DMS53 treated with DMSO at 0.1 percent for 48 hours (cell line): ENCODE measurements at regions not wholly inside any gene's neighbourhood (a gene's known extent, or its start where the extent isn't known, plus 50 kb on each side); places are given as distances from the start of the nearest gene placed in this dataset.
A peak's percentile ranks its signal among the peaks of the same experiment; 100 is the strongest.
"Not testable (repeated sequence)": the region's sequence is repeated elsewhere in the genome, so short reads cannot be mapped to it uniquely, and the experiment has no call there.

ENCODE experiments used
- DNase-seq: peaks from one replicate; lab custom pipeline; 2025; ENCODE audit not compliant: unreplicated experiment; lab: John Stamatoyannopoulos, UW

- DNase-seq: no peak
Observed at GRCh38 chr5:145660897-145661640, 174.1 kb downstream of the PRELID2 start.

GRCh38 chr5:145658435-145658834, 176.7 kb downstream of the PRELID2 start:
- DNase-seq: no peak

DNA sequence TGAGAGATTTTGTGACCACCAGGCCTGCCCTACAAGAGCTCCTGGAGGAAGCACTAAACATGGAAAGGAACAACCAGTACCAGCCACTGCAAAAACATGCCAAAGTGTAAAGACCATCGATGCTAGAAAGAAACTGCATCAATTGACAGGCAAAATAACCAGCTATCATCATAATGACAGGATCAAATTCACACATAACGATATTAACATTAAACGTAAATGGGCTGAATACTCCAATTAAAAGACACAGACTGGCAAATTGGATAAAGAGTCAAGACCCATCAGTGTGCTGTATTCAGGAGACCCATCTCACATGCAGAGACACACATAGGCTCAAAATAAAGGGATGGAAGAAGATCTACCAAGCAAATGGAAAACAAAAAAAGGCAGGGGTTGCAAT, 182.4 kb downstream of the PRELID2 start:
- DNase-seq: not testable (repeated sequence)

DNA sequence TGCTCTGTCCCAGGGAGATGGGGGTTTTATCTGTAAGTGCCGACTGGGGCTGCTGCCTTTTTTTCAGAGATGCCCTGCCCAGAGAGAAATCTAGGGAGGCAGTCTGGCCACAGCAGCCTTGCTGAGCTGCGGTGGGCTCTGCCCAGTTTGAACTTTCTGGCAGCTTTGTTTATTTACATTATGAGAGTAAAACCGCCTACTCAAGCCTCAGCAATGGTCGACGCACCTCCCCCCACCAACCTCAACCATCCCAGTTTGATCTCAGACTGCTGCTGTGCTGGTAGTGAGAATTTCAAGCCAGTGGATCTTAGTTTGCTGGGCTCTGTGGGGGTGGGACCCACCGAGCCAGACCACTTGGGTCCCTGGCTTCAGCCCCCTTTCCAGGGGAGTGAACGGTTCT, 188.0 kb downstream of the PRELID2 start:
- not testable (repeated sequence) for DNase-seq

DNA sequence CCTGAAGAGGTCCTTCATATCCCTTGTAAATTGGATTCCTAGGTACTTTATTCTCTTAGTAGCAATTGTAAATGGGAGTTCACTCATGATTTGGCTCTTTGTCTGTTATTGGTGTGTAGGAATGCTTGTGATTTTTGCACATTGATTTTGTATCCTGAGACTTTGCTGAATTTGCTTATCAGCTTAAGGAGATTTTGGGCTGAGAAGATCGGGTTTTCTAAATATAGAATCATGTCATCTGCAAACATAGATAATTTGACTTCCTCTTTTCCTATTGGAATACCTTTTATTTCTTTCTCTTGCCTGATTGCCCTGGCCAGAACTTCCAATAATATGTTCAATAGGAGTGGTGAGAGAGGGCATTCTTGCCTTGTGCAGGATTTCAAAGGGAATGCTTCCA, 191.9 kb downstream of the PRELID2 start:
- DNase-seq: not testable (repeated sequence)

DNA sequence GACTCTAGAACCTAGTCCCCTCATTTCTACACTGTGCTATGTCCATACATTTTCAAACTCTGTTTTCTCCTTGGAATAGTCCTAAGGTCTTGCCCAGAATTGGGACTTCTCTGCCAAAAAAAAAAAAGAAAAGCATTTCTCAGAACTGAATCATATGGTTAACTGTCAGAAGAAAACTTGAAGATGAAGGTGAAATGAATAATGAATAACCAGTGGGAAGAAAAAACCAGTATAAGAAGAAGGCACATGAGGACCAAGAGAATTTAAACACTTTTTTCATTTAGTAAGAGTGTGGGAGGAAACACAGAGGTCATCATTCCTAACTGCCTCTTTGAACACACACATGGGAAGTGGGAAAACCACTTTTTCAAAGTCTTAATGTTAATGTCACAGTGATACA, 197.7 kb downstream of the PRELID2 start:
- DNase-seq: no peak

DNA sequence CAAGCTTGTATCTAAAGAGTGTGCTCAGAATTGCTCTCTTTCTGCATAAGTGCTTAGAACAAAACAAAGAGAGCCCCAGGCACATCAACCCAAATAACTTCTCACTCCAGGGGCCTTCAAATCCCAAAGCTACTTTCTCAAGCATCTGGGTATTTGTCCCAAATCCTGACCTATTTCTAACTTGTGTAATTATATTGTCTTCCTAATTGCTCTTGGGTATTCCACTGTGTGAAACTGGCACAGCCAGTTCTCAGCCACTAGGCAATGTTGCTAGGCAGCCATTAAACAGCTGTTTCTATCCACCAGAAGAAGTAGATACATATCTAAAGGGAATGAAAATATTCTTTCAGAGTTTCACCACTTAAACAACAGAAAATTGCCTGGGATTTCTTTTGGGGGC, 198.8 kb downstream of the PRELID2 start:
- DNase-seq: no peak

DNA sequence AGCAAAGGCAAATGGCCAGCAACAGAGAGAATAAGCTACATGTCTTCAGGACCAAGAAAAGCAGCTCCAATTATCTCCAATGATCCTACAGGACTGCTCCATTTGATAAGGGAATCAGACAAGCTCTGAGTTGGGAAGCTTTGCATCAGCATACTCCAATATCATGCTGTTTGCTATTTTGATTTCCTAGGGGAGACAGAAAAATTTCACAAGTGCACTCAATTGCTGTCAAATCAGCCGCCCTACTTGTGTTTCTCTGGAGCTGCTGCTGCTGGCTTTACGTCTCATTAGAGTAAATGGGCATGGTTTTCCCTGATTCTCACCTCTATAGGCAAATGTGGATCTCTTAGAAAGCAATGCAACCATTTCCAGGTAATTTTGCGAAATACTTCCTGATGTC, 201.7 kb downstream of the PRELID2 start:
- DNase-seq: no peak

- DNase-seq: no peak
Observed at GRCh38 chr5:145632701-145633100, 202.4 kb downstream of the PRELID2 start.

DNA sequence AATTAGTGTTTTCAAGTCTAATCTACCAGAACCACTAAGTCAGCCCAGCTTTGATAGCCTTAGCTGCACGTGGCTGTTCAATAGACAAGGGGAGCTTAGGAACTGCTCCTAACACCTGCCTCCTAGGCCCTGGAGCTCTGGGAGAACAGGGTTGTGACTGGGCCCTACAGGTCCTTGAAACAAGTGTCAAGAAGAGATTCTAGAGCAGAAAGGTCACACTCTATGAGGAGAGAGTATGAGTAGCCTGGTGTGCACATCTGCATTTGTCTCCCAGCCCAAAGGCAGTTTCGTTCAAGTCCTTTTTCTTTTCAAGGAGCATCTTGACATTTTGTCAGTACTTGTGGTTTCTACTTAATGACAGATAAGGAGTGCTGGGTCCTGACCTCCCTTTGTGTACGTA, 206.1 kb downstream of the PRELID2 start:
- DNase-seq: no peak

DNA sequence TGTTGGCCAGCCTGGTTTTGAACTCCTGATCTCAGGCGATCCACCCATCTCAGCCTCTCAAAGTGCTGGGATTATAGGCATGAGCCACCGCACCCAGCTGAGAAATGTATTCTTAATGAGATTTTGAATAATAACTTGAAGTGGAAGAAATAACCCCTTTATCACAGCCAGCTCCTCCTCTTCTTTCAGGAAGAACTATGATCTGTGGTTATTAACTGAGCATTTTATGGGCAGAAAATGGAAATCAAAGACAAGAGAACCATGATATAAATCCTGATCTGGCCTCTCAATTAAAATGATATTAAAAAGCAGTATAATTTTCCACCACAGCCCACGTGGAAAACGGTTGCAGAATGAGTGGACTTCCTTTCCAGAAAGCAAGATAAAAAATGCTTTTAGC, 206.6 kb downstream of the PRELID2 start:
- no peak for DNase-seq

GRCh38 chr5:145619806-145620310, 215.3 kb downstream of the PRELID2 start:
- DNase-seq: no peak

- DNase-seq: not testable (repeated sequence)
Observed at GRCh38 chr5:145616739-145617138, 218.4 kb downstream of the PRELID2 start.

DNA sequence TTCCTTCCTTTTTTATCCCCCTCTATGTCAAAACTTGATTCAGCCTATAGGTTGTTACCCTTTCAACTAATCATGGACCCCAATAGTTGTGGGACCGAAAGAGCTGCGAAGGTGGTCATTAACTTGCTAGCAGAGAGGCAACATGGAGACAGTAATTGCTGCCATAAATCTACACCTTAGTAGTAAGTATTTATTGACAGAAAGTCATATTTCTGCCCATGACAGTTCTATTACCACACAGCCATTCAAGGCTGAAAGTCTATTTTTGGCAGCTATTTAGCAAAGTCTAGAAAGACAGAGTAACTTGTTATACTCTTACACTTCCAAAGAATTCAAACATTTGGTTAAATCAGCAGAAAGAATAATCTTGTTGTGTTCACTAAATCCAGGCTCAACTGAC, 236.2 kb downstream of the PRELID2 start:
- DNase-seq: no peak

DNA sequence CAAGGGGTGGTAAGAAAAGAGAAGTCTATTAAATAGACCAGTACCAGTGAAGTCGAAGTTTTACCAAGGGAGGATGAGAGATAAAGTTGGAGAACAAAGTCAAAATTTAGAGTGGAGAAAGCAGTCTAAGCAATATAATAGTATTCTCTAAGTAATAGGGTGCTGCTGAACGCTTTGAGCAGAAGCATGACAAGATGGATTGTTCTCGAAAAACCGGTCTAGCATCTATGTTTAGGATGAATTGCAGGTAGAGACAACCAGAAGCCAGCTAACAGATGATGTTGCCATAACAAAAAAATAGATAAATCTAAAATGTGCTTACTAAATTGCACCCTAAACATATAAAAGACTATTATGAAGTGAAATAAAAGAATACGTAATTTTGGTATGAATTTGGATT, 237.0 kb downstream of the PRELID2 start:
- DNase-seq: no peak

- DNase-seq: no peak
Observed at GRCh38 chr5:145591578-145591977, 243.6 kb downstream of the PRELID2 start.

- DNase-seq: no peak
Observed at GRCh38 chr5:145589063-145589462, 246.1 kb downstream of the PRELID2 start.

GRCh38 chr5:145588558-145588957, 246.6 kb downstream of the PRELID2 start:
- no peak for DNase-seq

DNA sequence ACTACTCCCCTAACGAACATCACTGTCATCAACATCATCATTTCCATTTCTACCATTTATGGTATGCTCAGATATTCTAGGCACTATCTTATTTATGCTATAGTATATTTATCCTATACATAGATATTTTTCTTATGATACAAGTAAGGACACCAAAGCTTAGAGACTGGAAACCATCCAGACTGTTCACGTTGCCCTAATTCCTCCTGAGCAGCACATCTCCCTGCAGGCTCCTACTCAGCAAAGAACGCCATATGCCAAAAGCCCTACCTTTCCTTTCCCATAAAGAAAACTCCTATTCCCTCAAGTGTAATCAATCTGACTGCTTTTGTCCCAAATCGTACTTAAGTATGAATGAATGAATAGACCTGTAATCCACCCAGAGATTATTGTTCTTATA, 247.0 kb downstream of the PRELID2 start:
- DNase-seq: no peak

DNA sequence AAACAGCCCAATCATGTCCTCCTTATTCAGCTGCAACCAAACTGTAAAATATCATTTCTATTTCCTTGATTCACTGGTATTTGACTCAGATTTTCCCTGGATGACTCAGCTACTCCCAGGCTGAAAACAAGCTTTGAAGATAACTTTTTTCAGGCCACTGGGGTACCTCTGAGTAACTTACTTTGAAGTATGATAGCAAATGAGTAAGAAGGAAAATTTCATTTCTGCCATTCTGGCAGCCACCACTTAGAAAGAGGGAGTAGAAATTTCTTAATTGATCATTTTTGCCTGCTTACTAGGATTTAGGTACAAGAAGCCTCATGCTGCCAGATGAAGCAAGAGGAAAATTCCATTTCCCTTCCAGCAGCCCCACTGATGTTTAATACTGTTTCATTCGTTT, 247.4 kb downstream of the PRELID2 start:
- peak; percentile 2 for DNase-seq

DNA sequence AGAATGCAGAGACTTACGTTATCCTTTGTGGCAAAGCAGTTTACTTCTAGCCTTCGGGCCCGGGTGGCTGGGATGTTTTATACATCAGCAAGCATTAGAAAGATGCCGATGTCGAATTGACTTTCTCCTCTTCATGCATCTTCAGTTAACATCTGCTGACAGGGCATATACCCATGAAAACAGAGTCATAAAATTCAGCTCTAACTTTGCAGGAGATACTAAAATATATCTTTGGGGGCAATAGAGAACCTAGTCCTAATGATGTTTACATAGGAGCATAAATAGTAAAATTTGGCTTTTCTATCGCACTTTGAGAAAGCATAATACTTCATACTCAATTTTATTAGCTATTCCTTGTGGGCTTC, 247.9 kb downstream of the PRELID2 start:
- no peak for DNase-seq

GRCh38 chr5:145586661-145587307, 248.4 kb downstream of the PRELID2 start:
- DNase-seq: no peak
